ENCODE measurements at regions not wholly inside any gene's neighbourhood (a gene's known extent, or its start where the extent isn't known, plus 50 kb on each side); places are given as distances from the start of the nearest gene placed in this dataset.

DNA sequence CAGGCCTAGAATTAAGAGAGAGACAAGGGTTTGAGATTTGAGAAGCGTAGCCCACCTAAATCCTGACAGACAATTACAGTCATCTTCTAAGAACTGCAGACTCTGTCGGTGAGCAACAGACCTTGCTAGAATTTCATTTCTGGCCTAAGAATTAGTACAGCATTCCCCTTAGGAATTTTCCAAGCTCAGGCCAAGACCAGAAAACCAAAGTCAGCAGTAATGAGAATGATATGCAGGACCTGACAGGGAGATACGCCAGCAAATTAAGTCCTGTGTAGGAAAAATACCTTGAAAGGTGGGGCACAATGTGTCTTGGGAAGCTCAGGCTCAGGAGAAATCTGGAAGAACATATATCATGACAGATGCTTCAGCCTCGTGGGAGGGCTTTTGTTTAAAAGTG is 52.7 kb upstream of the HERPUD2 start:
- no peaks in the 10 kb centered on the region for H3K27me3 ChIP-seq (ENCODE audit: control insufficient read depth, insufficient read depth, low read length)
- H3K9ac ChIP-seq (ENCODE audit: insufficient read depth, low read length), result no peak overlapping the region
- no peak overlapping the region for H3K4me2 ChIP-seq (ENCODE audit: extremely low read depth, insufficient read depth, low read length)
- H2AFZ ChIP-seq (ENCODE audit: low read length), result no peak overlapping the region
- no peak overlapping the region for H3K4me3 ChIP-seq (replicated peaks in 1 of 4; ENCODE audit: control extremely low read depth in 1 of 4, insufficient read depth in 1 of 4, low read depth in 3 of 4, low read length in 4 of 4)
- no peaks in the 10 kb centered on the region for H3K9me3 ChIP-seq (ENCODE audit: control insufficient read depth, insufficient read depth, low read depth, low read length)
- no peaks in the 10 kb centered on the region for H3K36me3 ChIP-seq (ENCODE audit: control insufficient read depth, insufficient read depth, low read length)
- H3K4me1 ChIP-seq (ENCODE audit: control insufficient read depth, extremely low read depth, insufficient read depth, low read length), result no peaks in the 10 kb centered on the region
- no peak overlapping the region for H3K27ac ChIP-seq (ENCODE audit: insufficient read depth, low read length)
- TF ChIP-seq, protein P1, sequence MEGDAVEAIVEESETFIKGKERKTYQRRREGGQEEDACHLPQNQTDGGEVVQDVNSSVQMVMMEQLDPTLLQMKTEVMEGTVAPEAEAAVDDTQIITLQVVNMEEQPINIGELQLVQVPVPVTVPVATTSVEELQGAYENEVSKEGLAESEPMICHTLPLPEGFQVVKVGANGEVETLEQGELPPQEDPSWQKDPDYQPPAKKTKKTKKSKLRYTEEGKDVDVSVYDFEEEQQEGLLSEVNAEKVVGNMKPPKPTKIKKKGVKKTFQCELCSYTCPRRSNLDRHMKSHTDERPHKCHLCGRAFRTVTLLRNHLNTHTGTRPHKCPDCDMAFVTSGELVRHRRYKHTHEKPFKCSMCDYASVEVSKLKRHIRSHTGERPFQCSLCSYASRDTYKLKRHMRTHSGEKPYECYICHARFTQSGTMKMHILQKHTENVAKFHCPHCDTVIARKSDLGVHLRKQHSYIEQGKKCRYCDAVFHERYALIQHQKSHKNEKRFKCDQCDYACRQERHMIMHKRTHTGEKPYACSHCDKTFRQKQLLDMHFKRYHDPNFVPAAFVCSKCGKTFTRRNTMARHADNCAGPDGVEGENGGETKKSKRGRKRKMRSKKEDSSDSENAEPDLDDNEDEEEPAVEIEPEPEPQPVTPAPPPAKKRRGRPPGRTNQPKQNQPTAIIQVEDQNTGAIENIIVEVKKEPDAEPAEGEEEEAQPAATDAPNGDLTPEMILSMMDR (conservative IDR thresholded peaks at IDR 0.05 in 1 of 2, IDR thresholded peaks at IDR 0.05 in 1 of 2; ENCODE audit: low read depth in 1 of 2, low read length in 2 of 2), result no peak
- TF ChIP-seq EZH2 (IDR thresholded peaks at IDR 0.05; ENCODE audit: low read length, missing control alignments), result no peak
- no peaks in the 10 kb centered on the region for H4K20me1 ChIP-seq (ENCODE audit: control insufficient read depth, extremely low read depth, insufficient read depth, low read length)
- DNase-seq (ENCODE audit: low read depth in 2 of 2), result peak in 1 of 2 donors; percentile 64
- no peaks in the 10 kb centered on the region for H3K79me2 ChIP-seq (ENCODE audit: control insufficient read depth, insufficient read depth, low read length)

DNA sequence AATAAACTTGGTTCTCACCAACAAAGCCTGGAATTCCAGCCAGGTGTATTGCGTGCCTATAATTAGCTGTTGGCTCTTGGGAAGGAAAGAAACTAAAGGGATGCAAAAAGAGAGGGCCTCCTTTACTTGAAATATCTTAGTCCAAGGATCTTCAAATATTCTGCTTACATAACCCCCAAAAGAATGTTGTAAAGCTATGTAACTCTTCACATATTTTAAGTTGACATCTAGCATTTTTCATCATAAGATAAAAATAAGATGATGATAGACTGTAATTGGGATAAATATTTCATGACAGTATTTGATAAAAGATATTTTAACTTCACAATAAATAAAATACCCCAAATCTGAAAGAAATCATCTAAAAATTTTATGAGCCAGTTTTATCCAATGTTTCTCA is 52.5 kb upstream of the SEPTIN7 start:
- Histone ChIP-seq H3K4me3 (replicated peaks in 1 of 4; ENCODE audit: control extremely low read depth in 1 of 4, insufficient read depth in 1 of 4, low read depth in 3 of 4, low read length in 4 of 4) (no peak overlapping the region), H3K9me3 (ENCODE audit: control insufficient read depth, insufficient read depth, low read depth, low read length) (no peaks in the 10 kb centered on the region), H3K27ac (ENCODE audit: insufficient read depth, low read length) (no peak overlapping the region), H2AFZ (ENCODE audit: low read length) (no peak overlapping the region), H3K4me2 (ENCODE audit: extremely low read depth, insufficient read depth, low read length) (no peak overlapping the region), H3K4me1 (ENCODE audit: control insufficient read depth, extremely low read depth, insufficient read depth, low read length) (no peaks in the 10 kb centered on the region), H3K79me2 (ENCODE audit: control insufficient read depth, insufficient read depth, low read length) (no peaks in the 10 kb centered on the region), H3K27me3 (ENCODE audit: control insufficient read depth, insufficient read depth, low read length) (no peaks in the 10 kb centered on the region), H4K20me1 (ENCODE audit: control insufficient read depth, extremely low read depth, insufficient read depth, low read length) (no peaks in the 10 kb centered on the region), H3K9ac (ENCODE audit: insufficient read depth, low read length) (no peak overlapping the region), H3K36me3 (ENCODE audit: control insufficient read depth, insufficient read depth, low read length) (no peaks in the 10 kb centered on the region)
- no peak for TF ChIP-seq EZH2 (IDR thresholded peaks at IDR 0.05; ENCODE audit: low read length, missing control alignments)
- DNase-seq (ENCODE audit: low read depth in 2 of 2), result peak in 1 of 2 donors; percentile 30

DNA sequence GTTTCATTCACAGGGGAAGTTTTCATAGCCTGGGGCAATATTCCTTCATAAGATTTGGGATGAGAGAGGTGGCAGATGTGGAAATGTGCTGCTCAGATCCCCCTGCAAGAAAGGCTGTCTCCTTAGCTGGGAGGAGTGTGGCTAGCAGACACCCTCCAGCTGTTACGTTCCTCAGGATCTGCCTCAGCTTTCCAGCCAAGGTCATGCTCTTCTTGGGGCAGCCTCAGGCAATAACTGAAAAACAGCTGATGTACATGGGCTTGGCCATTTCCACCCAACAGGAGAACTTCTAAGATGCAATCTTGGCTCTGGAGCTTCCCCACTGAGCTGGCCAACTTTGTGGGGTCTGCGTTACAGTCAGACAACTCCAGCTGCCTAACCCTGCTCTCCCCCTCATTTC is 51.3 kb upstream of the SEPTIN7 start:
- H2AFZ ChIP-seq (ENCODE audit: low read length), result no peak overlapping the region
- TF ChIP-seq, protein P1 (conservative IDR thresholded peaks at IDR 0.05 in 1 of 2, IDR thresholded peaks at IDR 0.05 in 1 of 2; ENCODE audit: low read depth in 1 of 2, low read length in 2 of 2), result no peak
- no peak for TF ChIP-seq EZH2 (IDR thresholded peaks at IDR 0.05; ENCODE audit: low read length, missing control alignments)
- no peaks in the 10 kb centered on the region for H4K20me1 ChIP-seq (ENCODE audit: control insufficient read depth, extremely low read depth, insufficient read depth, low read length)
- peak in 1 of 2 donors; percentile 56 for DNase-seq (ENCODE audit: low read depth in 2 of 2)
- H3K9ac ChIP-seq (ENCODE audit: insufficient read depth, low read length), result no peak overlapping the region
- no peak overlapping the region for H3K27ac ChIP-seq (ENCODE audit: insufficient read depth, low read length)
- H3K9me3 ChIP-seq (ENCODE audit: control insufficient read depth, insufficient read depth, low read depth, low read length), result no peaks in the 10 kb centered on the region
- H3K4me1 ChIP-seq (ENCODE audit: control insufficient read depth, extremely low read depth, insufficient read depth, low read length), result no peaks in the 10 kb centered on the region
- H3K79me2 ChIP-seq (ENCODE audit: control insufficient read depth, insufficient read depth, low read length), result no peaks in the 10 kb centered on the region
- H3K36me3 ChIP-seq (ENCODE audit: control insufficient read depth, insufficient read depth, low read length), result no peaks in the 10 kb centered on the region
- no peak overlapping the region for H3K4me2 ChIP-seq (ENCODE audit: extremely low read depth, insufficient read depth, low read length)
- H3K4me3 ChIP-seq (replicated peaks in 1 of 4; ENCODE audit: control extremely low read depth in 1 of 4, insufficient read depth in 1 of 4, low read depth in 3 of 4, low read length in 4 of 4), result no peak overlapping the region
- no peaks in the 10 kb centered on the region for H3K27me3 ChIP-seq (ENCODE audit: control insufficient read depth, insufficient read depth, low read length)
